HEK293 (cell line): ENCODE measurements at regions not wholly inside any gene's neighbourhood (a gene's known extent, or its start where the extent isn't known, plus 50 kb on each side); places are given as distances from the start of the nearest gene placed in this dataset.

ENCODE experiments used
- CTCF ChIA-PET: fragments of 350-600 bp; formaldehyde crosslinking; extraction: SDS; loops from one replicate; lab custom pipeline; 2021; ENCODE audit warnings: antibody characterized with exemption; lab: Yijun Ruan, JAX
- POLR2A ChIA-PET: fragments of 300-600 bp; formaldehyde crosslinking; extraction: SDS; loops from one replicate; lab custom pipeline; 2020; ENCODE audit warnings: antibody characterized with exemption, inconsistent platforms; lab: Yijun Ruan, JAX
- H3K27ac ChIP-seq: fragments of 200-500 bp; sonication (Bioruptor generic); 2 replicates; pipeline ENCODE4 v1.5.1; 2014; ENCODE audit warnings: low read depth, low read length, control low read depth, inconsistent platforms; ENCODE audit errors: extremely low read depth
- H3K36me3 ChIP-seq, 2 experiments: fragments of 200-500 bp in 1 of 2; sonication (Bioruptor generic) in 1 of 2; 1 replicate in 1 of 2; 2 replicates in 1 of 2; pipeline ENCODE4 v1.5.1; 2014 to 2017; ENCODE audit warnings: inconsistent platforms in 2 of 2, low read length in 2 of 2; ENCODE audit not compliant: control insufficient read depth in 2 of 2, insufficient read depth in 1 of 2
- H3K4me1 ChIP-seq: fragments of 200-500 bp; sonication (Bioruptor generic); 2 replicates; pipeline ENCODE4 v1.5.1; 2014; ENCODE audit warnings: mild to moderate bottlenecking, low read length, inconsistent platforms; ENCODE audit not compliant: control insufficient read depth, insufficient read depth
- H3K4me3 ChIP-seq: 2 replicates; pipeline ENCODE4 v1.5.1; 2011; ENCODE audit warnings: low read depth, mild to moderate bottlenecking, control low read depth, low read length, moderate library complexity
- H3K9me3 ChIP-seq: fragments of 200-500 bp; sonication (Bioruptor generic); 2 replicates; pipeline ENCODE4 v1.5.1; 2014; ENCODE audit warnings: low read depth, low read length, inconsistent platforms; ENCODE audit not compliant: control insufficient read depth, insufficient read depth
- HOXC10 ChIP-seq: sonication (generic); formaldehyde crosslinking; IDR thresholded peaks from 2 replicates; pipeline ENCODE4 v1.8.1; 2023; ENCODE audit warnings: mild to moderate bottlenecking, missing genetic modification reagents
- MZF1 ChIP-seq: fragments of 450-650 bp; formaldehyde crosslinking; IDR thresholded peaks from 2 replicates; pipeline ENCODE4 v1.5.1; 2017; ENCODE audit warnings: missing biosample characterization, missing genetic modification characterization, borderline replicate concordance
- PATZ1 ChIP-seq: fragments of 450-650 bp; formaldehyde crosslinking; IDR thresholded peaks from 2 replicates; pipeline ENCODE4 v1.5.1; 2016; ENCODE audit warnings: missing biosample characterization, missing genetic modification characterization
- PRDM1 ChIP-seq: fragments of 450-650 bp; formaldehyde crosslinking; IDR thresholded peaks from 2 replicates; pipeline ENCODE4; 2016; ENCODE audit warnings: missing biosample characterization, missing genetic modification characterization
- SP3 ChIP-seq: fragments of 450-650 bp; formaldehyde crosslinking; IDR thresholded peaks from 2 replicates; pipeline ENCODE4 v1.5.1; 2016; ENCODE audit warnings: missing biosample characterization, missing genetic modification characterization
- TRIM28 ChIP-seq: IDR thresholded peaks from 2 replicates; pipeline ENCODE4 v1.6.1; 2011; ENCODE audit warnings: low read length, control low read depth, borderline replicate concordance
- ZBTB1 ChIP-seq: fragments of 450-650 bp; formaldehyde crosslinking; IDR thresholded peaks from 2 replicates; pipeline ENCODE4 v1.5.1; 2016; ENCODE audit warnings: missing biosample characterization, missing genetic modification characterization
- ZBTB26 ChIP-seq: fragments of 450-650 bp; formaldehyde crosslinking; optimal IDR thresholded peaks from 2 replicates; pipeline ENCODE3; 2016; ENCODE audit warnings: missing biosample characterization, mild to moderate bottlenecking, missing genetic modification characterization
- ZBTB8A ChIP-seq: fragments of 450-650 bp; formaldehyde crosslinking; IDR thresholded peaks from 2 replicates; pipeline ENCODE4 v1.5.1; 2016; ENCODE audit warnings: missing biosample characterization, missing genetic modification characterization
- ZFP37 ChIP-seq: fragments of 450-650 bp; formaldehyde crosslinking; IDR thresholded peaks from 2 replicates; pipeline ENCODE4 v1.5.1; 2016; ENCODE audit warnings: missing biosample characterization, missing genetic modification characterization
- ZNF221 ChIP-seq: fragments of 450-650 bp; formaldehyde crosslinking; IDR thresholded peaks from 2 replicates; pipeline ENCODE4 v1.5.1; 2017; ENCODE audit warnings: missing biosample characterization, missing genetic modification characterization, borderline replicate concordance
- ZNF274 ChIP-seq, 2 experiments: fragments of 200-500 bp in 1 of 2; fragments of 450-650 bp in 1 of 2; sonication (Bioruptor generic) in 1 of 2; formaldehyde crosslinking in 1 of 2; IDR thresholded peaks; 2 replicates each; pipeline versions ENCODE4 v1.5.1 to v1.6.1; 2014 to 2016; ENCODE audit warnings: borderline replicate concordance in 1 of 2, inconsistent platforms in 1 of 2, low read length in 1 of 2, missing biosample characterization in 1 of 2, missing genetic modification characterization in 1 of 2
- ZNF354C ChIP-seq: fragments of 450-650 bp; formaldehyde crosslinking; IDR thresholded peaks from 2 replicates; pipeline ENCODE4 v1.5.1; 2016; ENCODE audit warnings: missing biosample characterization, missing genetic modification characterization, low read depth, borderline replicate concordance
- ZNF366 ChIP-seq: fragments of 450-650 bp; formaldehyde crosslinking; conservative IDR thresholded peaks from 2 replicates; pipeline ENCODE4 v1.5.1; 2016; ENCODE audit warnings: missing biosample characterization, missing genetic modification characterization
- ZNF37A ChIP-seq: fragments of 450-650 bp; IDR thresholded peaks from 2 replicates; pipeline ENCODE4 v1.5.1; 2018; ENCODE audit warnings: missing biosample characterization, missing genetic modification characterization
- ZNF529 ChIP-seq: fragments of 450-650 bp; formaldehyde crosslinking; IDR thresholded peaks from 2 replicates; pipeline ENCODE4 v1.5.1; 2017; ENCODE audit warnings: missing genetic modification characterization, missing biosample characterization; ENCODE audit not compliant: insufficient replicate concordance
- ZNF549 ChIP-seq: fragments of 450-650 bp; IDR thresholded peaks from 2 replicates; pipeline ENCODE4 v1.5.1; 2018; ENCODE audit warnings: missing biosample characterization, missing genetic modification characterization, mild to moderate bottlenecking, inconsistent platforms, moderate library complexity
- ZNF660 ChIP-seq: fragments of 450-650 bp; IDR thresholded peaks from 2 replicates; pipeline ENCODE4 v1.5.1; 2018; ENCODE audit warnings: missing biosample characterization, mild to moderate bottlenecking, missing genetic modification characterization
- ZNF677 ChIP-seq: fragments of 450-650 bp; IDR thresholded peaks from 2 replicates; pipeline ENCODE4 v1.5.0; 2018; ENCODE audit warnings: missing biosample characterization, mild to moderate bottlenecking, missing genetic modification characterization, moderate library complexity
- ZNF76 ChIP-seq: fragments of 450-650 bp; formaldehyde crosslinking; IDR thresholded peaks from 2 replicates; pipeline ENCODE4; 2016; ENCODE audit warnings: low read depth, missing biosample characterization, missing genetic modification characterization, borderline replicate concordance
- ZNF777 ChIP-seq: fragments of 450-650 bp; formaldehyde crosslinking; IDR thresholded peaks from 2 replicates; pipeline ENCODE4 v1.5.1; 2017; ENCODE audit warnings: missing biosample characterization, missing genetic modification characterization, borderline replicate concordance
- ZNF843 ChIP-seq: fragments of 450-650 bp; formaldehyde crosslinking; IDR thresholded peaks from 2 replicates; pipeline ENCODE4 v1.5.1; 2016; ENCODE audit warnings: missing biosample characterization, missing genetic modification characterization
- ZSCAN23 ChIP-seq: fragments of 450-650 bp; formaldehyde crosslinking; IDR thresholded peaks from 2 replicates; pipeline ENCODE4 v1.5.1; 2016; ENCODE audit warnings: missing biosample characterization, missing genetic modification characterization
- ZXDB ChIP-seq: fragments of 450-650 bp; formaldehyde crosslinking; IDR thresholded peaks from 2 replicates; pipeline ENCODE4 v1.5.1; 2016; ENCODE audit warnings: missing biosample characterization, missing genetic modification characterization
- TF ChIP-seq, protein P1 (sequence below): fragments of 450-650 bp; formaldehyde crosslinking; IDR thresholded peaks from 2 replicates; pipeline ENCODE4; 2016; ENCODE audit warnings: missing biosample characterization, missing genetic modification characterization

GRCh38 chr5:85549836-85550599 is 1067.7 kb upstream of the COX7C start:
- Histone ChIP-seq H3K4me1 (no peaks in the 10 kb centered on the region), H3K9me3 (no peaks in the 10 kb centered on the region), H3K27ac (no peak overlapping the region), H3K36me3 (no peaks in the 10 kb centered on the region), H3K4me3 (no peak overlapping the region)
- TF ChIP-seq ZNF777 (tag by site-specific recombination) (no peak), ZSCAN23 (tag by site-specific recombination) (no peak), ZNF221 (no peak), ZNF549 (tag by site-specific recombination) (no peak), ZNF76 (tag by site-specific recombination) (no peak)
- CTCF ChIA-PET = no interaction called here
- POLR2A ChIA-PET = no interaction called here

- H3K9me3 ChIP-seq = no peaks in the 10 kb centered on the region
- TF ChIP-seq ZNF274 (IDR thresholded peaks at IDR 0.05; ENCODE audit: low read length) = no peak
- no peak for TF ChIP-seq ZNF274 (tag by site-specific recombination; IDR thresholded peaks at IDR 0.05; ENCODE audit: borderline replicate concordance)
- no peak for TF ChIP-seq ZNF354C (tag by site-specific recombination)
- no peak for TF ChIP-seq ZBTB1 (tag by site-specific recombination)
- no peak for TF ChIP-seq HOXC10 (CRISPR knock-in tag)
- no peak for TF ChIP-seq ZNF366 (tag by site-specific recombination)
- no peak for TF ChIP-seq ZNF677
- TF ChIP-seq ZXDB (tag by site-specific recombination) = no peak
- TF ChIP-seq ZBTB26 (tag by site-specific recombination) = no peak
- TF ChIP-seq SP3 (tag by site-specific recombination) = no peak
- TF ChIP-seq PRDM1 (tag by site-specific recombination) = no peak
- no peak for TF ChIP-seq PATZ1 (tag by site-specific recombination)
- no peak for TF ChIP-seq ZFP37
- no peak for TF ChIP-seq ZNF660 (tag by site-specific recombination)
- no peak for TF ChIP-seq MZF1
- no peak for TF ChIP-seq ZBTB8A (tag by site-specific recombination)
- no peak for TF ChIP-seq ZNF843 (tag by site-specific recombination)
- TF ChIP-seq ZNF529 (tag by site-specific recombination) = no peak
- TF ChIP-seq, protein P1, sequence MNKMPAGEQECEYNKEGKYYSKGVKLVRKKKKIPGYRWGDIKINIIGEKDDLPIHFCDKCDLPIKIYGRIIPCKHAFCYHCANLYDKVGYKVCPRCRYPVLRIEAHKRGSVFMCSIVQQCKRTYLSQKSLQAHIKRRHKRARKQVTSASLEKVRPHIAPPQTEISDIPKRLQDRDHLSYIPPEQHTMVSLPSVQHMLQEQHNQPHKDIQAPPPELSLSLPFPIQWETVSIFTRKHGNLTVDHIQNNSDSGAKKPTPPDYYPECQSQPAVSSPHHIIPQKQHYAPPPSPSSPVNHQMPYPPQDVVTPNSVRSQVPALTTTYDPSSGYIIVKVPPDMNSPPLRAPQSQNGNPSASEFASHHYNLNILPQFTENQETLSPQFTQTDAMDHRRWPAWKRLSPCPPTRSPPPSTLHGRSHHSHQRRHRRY (tag by site-specific recombination) = no peak
- no peak for TF ChIP-seq TRIM28
- TF ChIP-seq ZNF37A (tag by site-specific recombination) = no peak
These were observed 1061.3 kb upstream of the COX7C start for GRCh38 chr5:85556464-85556863.

More at GRCh38 chr5:85556464-85556863, 1061.3 kb upstream of the COX7C start:
- Histone ChIP-seq H3K36me3 (no peaks in the 10 kb centered on the region), H3K4me1 (no peaks in the 10 kb centered on the region), H3K4me3 (no peak overlapping the region), H3K27ac (no peak overlapping the region)
- ChIA-PET POLR2A (no interaction called here), CTCF (no interaction called here)
